ENCODE measurements at regions not wholly inside any gene's neighbourhood (a gene's known extent, or its start where the extent isn't known, plus 50 kb on each side); places are given as distances from the start of the nearest gene placed in this dataset.

GRCh38 chr10:60461688-60462087, 72.0 kb upstream of the ANK3 start:
- no peak for DNase-seq

GRCh38 chr10:60459701-60460457, 70.2 kb upstream of the ANK3 start:
- no peak for DNase-seq

- DNase-seq = no peak
Measured at GRCh38 chr10:60456053-60456452, 66.4 kb upstream of the ANK3 start.

GRCh38 chr10:60454336-60454735, 64.7 kb upstream of the ANK3 start:
- no peak for DNase-seq

GRCh38 chr10:60453036-60453435, 63.4 kb upstream of the ANK3 start:
- DNase-seq = no peak

- no peak for DNase-seq
Measured at GRCh38 chr10:60450291-60450690, 60.6 kb upstream of the ANK3 start.

GRCh38 chr10:60448246-60448645, 58.6 kb upstream of the ANK3 start:
- DNase-seq = no peak

GRCh38 chr10:60446851-60447250, 57.2 kb upstream of the ANK3 start:
- no peak for DNase-seq

- no peak for DNase-seq
Measured at GRCh38 chr10:60446070-60446833, 56.6 kb upstream of the ANK3 start.

GRCh38 chr10:60444494-60445064, 54.9 kb upstream of the ANK3 start:
- DNase-seq = no peak

GRCh38 chr10:60443346-60443745, 53.7 kb upstream of the ANK3 start:
- no peak for DNase-seq

- no peak for DNase-seq
Measured at GRCh38 chr10:60441515-60441914, 51.8 kb upstream of the ANK3 start.

GRCh38 chr10:60439641-60440040, 50.0 kb upstream of the ANK3 start:
- DNase-seq = no peak

All from stimulated activated naive CD4-positive, alpha-beta T cell treated with Interleukin-2 at 50 U/mL for 16 hours (primary cell).